Sigmoid colon (tissue), 6 donors: ENCODE measurements at regions not wholly inside any gene's neighbourhood (a gene's known extent, or its start where the extent isn't known, plus 50 kb on each side); places are given as distances from the start of the nearest gene placed in this dataset.

Experiments used
- DNase-seq: peaks from one replicate; pipeline ENCODE4 v3.0.0-alpha.2; 2019
- H3K27ac ChIP-seq, 4 donors: fragments of 200-600 bp; sonication (generic); one replicate each; pipeline ENCODE4 v1.5.1; 2016 to 2019; ENCODE audit warnings: mild to moderate bottlenecking in 1 of 4
- H3K27me3 ChIP-seq, 3 donors: fragments of 200-600 bp; sonication (generic); one replicate each; pipeline ENCODE4 v1.5.1; 2019; ENCODE audit warnings: mild to moderate bottlenecking in 1 of 3
- H3K36me3 ChIP-seq, 4 donors: fragments of 200-600 bp; sonication (generic); one replicate each; pipeline ENCODE4 v1.5.1; 2016 to 2019
- H3K4me1 ChIP-seq, 4 donors: fragments of 200-600 bp; sonication (generic); one replicate each; pipeline ENCODE4 v1.5.1; 2017 to 2019
- H3K4me3 ChIP-seq, 4 donors: fragments of 200-600 bp; sonication (generic); one replicate each; pipeline ENCODE4 v1.5.1; 2017 to 2019; ENCODE audit warnings: mild to moderate bottlenecking in 2 of 4, moderate library complexity in 1 of 4
- H3K9me3 ChIP-seq, 4 donors: fragments of 200-600 bp in 3 of 4; sonication (generic) in 3 of 4; one replicate each; pipeline versions ENCODE4 v1.5.1 to v1.6.1; 2013 to 2019
- CTCF ChIP-seq, 4 experiments: fragments of 450-650 bp in 3 of 4; fragments of 200-600 bp in 1 of 4; IDR thresholded peaks; one replicate each; pipeline ENCODE4 v1.5.1; 2016 to 2019; ENCODE audit warnings: antibody characterized with exemption in 4 of 4, mild to moderate bottlenecking in 3 of 4, moderate library complexity in 2 of 4
- EP300 ChIP-seq, 4 donors: sonication (generic); formaldehyde crosslinking; IDR thresholded peaks; one replicate each; pipeline ENCODE4 v1.6.1; 2017; ENCODE audit warnings: antibody characterized with exemption in 4 of 4
- POLR2A ChIP-seq, 2 donors: fragments of 450-650 bp; IDR thresholded peaks; one replicate each; pipeline ENCODE4 v1.6.1; 2016; ENCODE audit warnings: antibody characterized with exemption in 2 of 2, mild to moderate bottlenecking in 2 of 2, moderate library complexity in 2 of 2
- POLR2AphosphoS5 ChIP-seq, 4 donors: sonication (generic); formaldehyde crosslinking; IDR thresholded peaks; one replicate each; pipeline ENCODE4 v1.6.1; 2017; ENCODE audit warnings: antibody characterized with exemption in 4 of 4
- WGBS, 2 donors: extraction: QIAGEN DNeasy Blood & Tissue Kit; methylation state at CpG; one replicate each; pipeline ENCODE4 v1.1.7; 2013; 5-methylcytosine and 5-hydroxymethylcytosine counted together
- intact Hi-C: fragments of 100-400 bp; cut with DNase I; formaldehyde crosslinking; loops from one replicate; pipeline ENCODE4 v1.15.1; 2023
- donor health status: healthy with polysubstance abuse.
- donor health status: healthy.

DNA sequence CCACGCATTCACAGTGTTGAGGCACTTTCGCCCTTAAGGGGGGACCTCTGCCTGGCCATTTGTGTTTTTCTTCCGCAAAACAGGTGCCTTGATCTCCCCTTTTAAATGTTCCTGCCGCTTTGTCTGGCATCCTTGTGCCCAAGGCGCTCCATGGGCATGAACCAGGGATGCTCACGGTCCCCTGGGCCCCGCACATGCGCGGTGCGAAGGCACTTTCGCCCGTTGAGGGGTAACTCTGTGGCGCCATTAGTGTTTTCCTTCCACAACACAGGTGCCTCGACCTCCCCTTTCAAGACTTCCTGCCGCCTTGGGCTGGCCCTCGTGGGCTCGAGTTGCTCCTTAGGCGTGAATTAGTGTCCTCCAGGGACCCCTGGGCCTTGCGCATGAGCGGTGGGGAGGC lies 335.5 kb downstream of the ALG10 start:
- intact Hi-C loops: no loop called here
- Histone ChIP-seq H3K27ac (no peak overlapping the region), H3K9me3 (peaks cover 0 to 19% (median 8%) of the 10 kb centered on the region in 4 donors), H3K4me1 (no peaks in the 10 kb centered on the region), H3K4me3 (no peak overlapping the region), H3K27me3 (peaks cover 0 to 79% (median 2%) of the 10 kb centered on the region in 3 donors), H3K36me3 (no peaks in the 10 kb centered on the region)
- no peak for DNase-seq
- TF ChIP-seq CTCF (IDR thresholded peaks at IDR 0.05): no peak
- no peak for TF ChIP-seq POLR2A (IDR thresholded peaks at IDR 0.05)
- TF ChIP-seq EP300 (IDR thresholded peaks at IDR 0.05): no peak
- no peak for TF ChIP-seq POLR2AphosphoS5 (IDR thresholded peaks at IDR 0.05)
- 49 to 68% methylated on average over 20 of the region's 20 CpGs for WGBS, 2 donors

DNA sequence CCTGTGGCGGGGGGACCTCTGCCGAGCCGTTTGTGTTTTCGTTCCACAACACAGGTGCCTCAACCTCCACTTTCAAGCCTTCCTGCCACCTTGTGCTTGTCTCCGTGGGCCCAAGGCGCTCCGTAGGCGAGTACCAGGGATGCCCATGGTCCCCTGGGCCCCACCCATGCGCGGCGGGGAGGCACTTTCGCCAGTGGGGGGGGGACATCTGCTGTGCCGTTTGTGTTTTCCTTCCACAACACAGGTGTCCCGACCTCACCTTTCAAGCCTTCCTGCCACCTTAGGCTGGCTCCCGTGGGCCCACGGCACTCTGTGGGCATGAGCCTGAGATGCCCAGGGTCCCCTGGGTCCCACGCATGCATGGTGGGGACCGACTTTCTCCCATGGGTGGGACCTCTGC lies 335.9 kb downstream of the ALG10 start:
- H3K36me3 ChIP-seq: no peaks in the 10 kb centered on the region
- DNase-seq: no peak
- peaks cover 0 to 22% (median 9%) of the 10 kb centered on the region in 4 donors for H3K9me3 ChIP-seq
- H3K4me1 ChIP-seq: no peaks in the 10 kb centered on the region
- peaks cover 0 to 77% (median 2%) of the 10 kb centered on the region in 3 donors for H3K27me3 ChIP-seq
- intact Hi-C loops: no loop called here
- H3K27ac ChIP-seq: no peak overlapping the region
- TF ChIP-seq EP300 (IDR thresholded peaks at IDR 0.05): no peak
- TF ChIP-seq POLR2AphosphoS5 (IDR thresholded peaks at IDR 0.05): no peak
- no peak for TF ChIP-seq POLR2A (IDR thresholded peaks at IDR 0.05)
- 60 to 68% methylated on average over 18 of the region's 18 CpGs for WGBS, 2 donors
- H3K4me3 ChIP-seq: no peak overlapping the region

- no peaks in the 10 kb centered on the region for H3K4me1 ChIP-seq
- no peak overlapping the region for H3K4me3 ChIP-seq
- peaks cover 0 to 35% (median 12%) of the 10 kb centered on the region in 4 donors for H3K9me3 ChIP-seq
- H3K36me3 ChIP-seq: no peaks in the 10 kb centered on the region
- WGBS, 2 donors: 60% methylated on average over 30 of the region's 30 CpGs
- peaks cover 0 to 52% (median 0%) of the 10 kb centered on the region in 3 donors for H3K27me3 ChIP-seq
- intact Hi-C loops: no loop called here
- TF ChIP-seq EP300 (IDR thresholded peaks at IDR 0.05): no peak
- no peak for TF ChIP-seq POLR2A (IDR thresholded peaks at IDR 0.05)
- no peak for TF ChIP-seq CTCF (IDR thresholded peaks at IDR 0.05)
- no peak for TF ChIP-seq POLR2AphosphoS5 (IDR thresholded peaks at IDR 0.05)
- DNase-seq: no peak
- no peak overlapping the region for H3K27ac ChIP-seq
Measured at GRCh38 chr12:34361721-34362316, 339.5 kb downstream of the ALG10 start.

DNA sequence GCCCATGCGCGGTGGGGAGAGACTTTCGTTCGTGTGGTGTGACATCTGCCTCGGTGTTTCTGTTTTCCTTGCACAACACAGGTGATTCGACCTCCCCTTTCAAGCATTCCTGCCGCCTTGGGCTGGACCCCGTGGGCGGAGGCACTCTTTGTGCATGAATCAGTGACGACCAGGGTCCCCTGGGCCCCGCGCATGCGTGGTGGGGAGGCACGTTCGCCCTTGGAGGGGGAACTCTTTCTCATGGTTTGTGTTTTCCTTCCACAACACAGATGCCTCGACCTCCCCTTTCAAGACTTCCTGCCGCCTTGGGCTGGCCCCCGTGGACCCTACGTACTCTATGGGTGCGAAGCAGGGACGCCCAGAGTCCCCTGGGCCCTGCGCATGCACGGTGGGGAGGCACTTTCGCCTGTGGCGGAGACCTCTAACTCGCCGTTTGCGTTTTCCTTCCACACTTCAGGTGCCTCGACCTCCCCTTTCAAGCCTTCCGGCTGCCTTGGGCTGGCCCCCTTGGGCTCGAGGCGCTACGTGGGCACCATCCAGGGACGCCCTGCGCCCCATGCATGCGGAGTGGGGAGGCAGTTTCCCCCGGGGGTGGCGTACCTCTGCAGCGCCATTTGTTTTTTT lies 340.9 kb downstream of the ALG10 start:
- no peak for DNase-seq
- intact Hi-C loops: no loop called here
- peaks cover 0 to 39% (median 0%) of the 10 kb centered on the region in 3 donors for H3K27me3 ChIP-seq
- no peaks in the 10 kb centered on the region for H3K4me1 ChIP-seq
- no peak overlapping the region for H3K27ac ChIP-seq
- H3K9me3 ChIP-seq: peaks cover 0 to 37% (median 16%) of the 10 kb centered on the region in 4 donors
- H3K36me3 ChIP-seq: no peaks in the 10 kb centered on the region
- H3K4me3 ChIP-seq: no peak overlapping the region
- 62 to 76% methylated on average over 39 of the region's 39 CpGs for WGBS, 2 donors
- TF ChIP-seq CTCF (IDR thresholded peaks at IDR 0.05) (no peak), POLR2A (IDR thresholded peaks at IDR 0.05) (no peak), EP300 (IDR thresholded peaks at IDR 0.05) (no peak), POLR2AphosphoS5 (IDR thresholded peaks at IDR 0.05) (no peak)

DNA sequence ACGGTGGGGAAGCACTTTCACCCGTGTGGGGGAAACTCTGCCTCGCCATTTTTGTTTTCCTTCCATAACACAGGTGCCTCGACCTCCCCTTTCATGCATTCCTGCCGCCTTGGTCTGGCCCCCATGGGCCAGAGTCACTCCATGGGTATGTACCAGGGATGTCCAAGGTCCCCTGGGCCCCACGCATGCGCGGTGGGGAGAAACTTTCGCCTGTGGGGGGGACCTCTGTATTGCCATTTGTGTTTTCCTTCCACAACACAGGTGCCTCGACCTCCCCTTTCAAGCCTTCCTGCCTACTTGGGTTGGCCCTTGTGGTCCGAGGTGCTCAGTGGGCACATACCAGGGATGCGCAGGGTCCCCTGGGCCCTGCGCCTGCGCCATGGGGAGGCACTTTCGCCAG lies 345.8 kb downstream of the ALG10 start:
- H3K4me3 ChIP-seq: no peak overlapping the region
- no peaks in the 10 kb centered on the region for H3K4me1 ChIP-seq
- H3K36me3 ChIP-seq: no peaks in the 10 kb centered on the region
- TF ChIP-seq POLR2AphosphoS5 (IDR thresholded peaks at IDR 0.05): no peak
- TF ChIP-seq EP300 (IDR thresholded peaks at IDR 0.05): no peak
- TF ChIP-seq POLR2A (IDR thresholded peaks at IDR 0.05): no peak
- TF ChIP-seq CTCF (IDR thresholded peaks at IDR 0.05): no peak
- H3K9me3 ChIP-seq: peaks cover 15 to 43% (median 23%) of the 10 kb centered on the region in 4 donors
- 68 to 72% methylated on average over 15 of the region's 15 CpGs for WGBS, 2 donors
- peaks cover 0 to 7% (median 0%) of the 10 kb centered on the region in 3 donors for H3K27me3 ChIP-seq
- DNase-seq: no peak
- intact Hi-C loops: no loop called here
- H3K27ac ChIP-seq: no peak overlapping the region
